KMS-11 (cell line): ENCODE measurements at regions not wholly inside any gene's neighbourhood (a gene's known extent, or its start where the extent isn't known, plus 50 kb on each side); places are given as distances from the start of the nearest gene placed in this dataset.
A peak's percentile ranks its signal among the peaks of the same experiment; 100 is the strongest.

Experiments
- H2AFZ ChIP-seq: fragments of 200-600 bp; sonication (generic); 2 replicates; pipeline ENCODE4 v1.6.1; 2016; ENCODE audit warnings: antibody characterized with exemption, mixed run types, low read depth
- H3K27ac ChIP-seq: fragments of 200-600 bp; sonication (generic); 2 replicates; pipeline ENCODE4 v1.6.1; 2016; ENCODE audit warnings: mild to moderate bottlenecking, mixed run types
- H3K27me3 ChIP-seq: fragments of 200-600 bp; sonication (generic); 2 replicates; pipeline ENCODE4 v1.6.1; 2017; ENCODE audit warnings: mild to moderate bottlenecking, low read depth, mixed run types, moderate library complexity; ENCODE audit not compliant: insufficient read depth
- H3K36me3 ChIP-seq: fragments of 200-600 bp; sonication (generic); 2 replicates; pipeline ENCODE4 v1.6.1; 2017; ENCODE audit warnings: mild to moderate bottlenecking, mixed run types; ENCODE audit not compliant: insufficient read depth
- H3K4me1 ChIP-seq: fragments of 200-600 bp; sonication (generic); 2 replicates; pipeline ENCODE4 v1.6.1; 2016; ENCODE audit warnings: mild to moderate bottlenecking, low read depth, mixed run types; ENCODE audit not compliant: poor library complexity, severe bottlenecking
- H3K4me2 ChIP-seq: fragments of 200-600 bp; sonication (generic); 2 replicates; pipeline ENCODE4 v1.7.0; 2016; ENCODE audit warnings: mild to moderate bottlenecking, mixed run types
- H3K4me3 ChIP-seq: fragments of 200-600 bp; sonication (generic); IDR thresholded peaks from 2 replicates; pipeline ENCODE4 v1.6.1; 2017; ENCODE audit warnings: low read depth, low read length, mixed read lengths; ENCODE audit not compliant: insufficient read depth
- H3K79me2 ChIP-seq: fragments of 200-600 bp; sonication (generic); 2 replicates; pipeline ENCODE4 v1.6.1; 2016; ENCODE audit warnings: low read depth, mixed run types; ENCODE audit not compliant: insufficient read depth
- H3K9ac ChIP-seq: fragments of 200-600 bp; sonication (generic); 2 replicates; pipeline ENCODE4 v1.6.1; 2016; ENCODE audit warnings: mild to moderate bottlenecking, mixed run types
- H4K20me1 ChIP-seq: fragments of 200-600 bp; sonication (generic); 2 replicates; pipeline ENCODE4 v1.6.1; 2016; ENCODE audit warnings: mild to moderate bottlenecking, mixed run types; ENCODE audit not compliant: insufficient read depth
- TF ChIP-seq, protein P1 (sequence below): fragments of 200-600 bp; sonication (generic); conservative IDR thresholded peaks from 2 replicates; pipeline ENCODE4 v1.6.1; 2017; ENCODE audit warnings: low read depth, mild to moderate bottlenecking, antibody characterized with exemption, low read length, moderate library complexity, mixed read lengths

DNA sequence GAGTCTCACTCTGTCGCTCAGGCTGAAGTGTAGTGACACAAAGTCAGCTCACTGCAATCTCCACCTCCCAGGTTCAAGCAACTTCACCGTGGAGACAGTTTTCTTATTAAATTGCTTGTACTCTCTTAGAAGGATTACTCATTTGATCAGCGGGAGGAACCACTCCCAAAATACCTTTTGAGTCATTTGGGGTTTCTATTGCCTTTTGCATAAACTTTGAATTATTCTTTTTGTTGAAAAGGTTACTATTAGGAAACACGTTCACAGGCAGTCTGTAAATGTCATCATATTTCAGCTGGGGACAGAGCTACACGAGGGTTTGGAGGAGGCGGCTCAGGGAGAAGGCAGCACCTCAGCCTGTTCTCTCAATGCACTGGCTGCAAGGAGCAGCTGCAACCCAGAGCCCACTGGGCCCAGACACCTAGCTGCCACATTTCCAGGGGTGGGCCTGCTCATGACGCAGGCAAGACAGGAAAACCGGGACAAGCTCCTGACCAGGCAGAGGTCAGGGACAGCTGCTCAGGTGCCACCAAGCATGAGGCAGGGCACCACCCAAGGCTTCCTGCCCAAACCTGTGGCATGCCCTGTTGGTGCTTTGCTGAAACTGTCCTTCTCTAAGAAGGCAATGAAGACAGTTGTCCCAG is 205.9 kb downstream of the BMP7 start:
- Histone ChIP-seq H2AFZ (no peak overlapping the region), H3K4me1 (no peaks in the 10 kb centered on the region), H3K4me2 (no peak overlapping the region), H3K4me3 (no peak overlapping the region), H3K27me3 (no peaks in the 10 kb centered on the region), H4K20me1 (no peaks in the 10 kb centered on the region), H3K27ac (no peak overlapping the region), H3K9ac (no peak overlapping the region), H3K79me2 (no peaks in the 10 kb centered on the region), H3K36me3 (no peaks in the 10 kb centered on the region)
- TF ChIP-seq, protein P1, sequence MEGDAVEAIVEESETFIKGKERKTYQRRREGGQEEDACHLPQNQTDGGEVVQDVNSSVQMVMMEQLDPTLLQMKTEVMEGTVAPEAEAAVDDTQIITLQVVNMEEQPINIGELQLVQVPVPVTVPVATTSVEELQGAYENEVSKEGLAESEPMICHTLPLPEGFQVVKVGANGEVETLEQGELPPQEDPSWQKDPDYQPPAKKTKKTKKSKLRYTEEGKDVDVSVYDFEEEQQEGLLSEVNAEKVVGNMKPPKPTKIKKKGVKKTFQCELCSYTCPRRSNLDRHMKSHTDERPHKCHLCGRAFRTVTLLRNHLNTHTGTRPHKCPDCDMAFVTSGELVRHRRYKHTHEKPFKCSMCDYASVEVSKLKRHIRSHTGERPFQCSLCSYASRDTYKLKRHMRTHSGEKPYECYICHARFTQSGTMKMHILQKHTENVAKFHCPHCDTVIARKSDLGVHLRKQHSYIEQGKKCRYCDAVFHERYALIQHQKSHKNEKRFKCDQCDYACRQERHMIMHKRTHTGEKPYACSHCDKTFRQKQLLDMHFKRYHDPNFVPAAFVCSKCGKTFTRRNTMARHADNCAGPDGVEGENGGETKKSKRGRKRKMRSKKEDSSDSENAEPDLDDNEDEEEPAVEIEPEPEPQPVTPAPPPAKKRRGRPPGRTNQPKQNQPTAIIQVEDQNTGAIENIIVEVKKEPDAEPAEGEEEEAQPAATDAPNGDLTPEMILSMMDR, result no peak

GRCh38 chr20:57061051-57061900 is 205.2 kb downstream of the BMP7 start:
- Histone ChIP-seq H2AFZ (no peak overlapping the region), H3K9ac (no peak overlapping the region), H3K4me3 (no peak overlapping the region), H3K27ac (no peak overlapping the region), H3K36me3 (no peaks in the 10 kb centered on the region), H3K27me3 (no peaks in the 10 kb centered on the region), H3K4me1 (no peaks in the 10 kb centered on the region), H4K20me1 (no peaks in the 10 kb centered on the region), H3K4me2 (no peak overlapping the region), H3K79me2 (no peaks in the 10 kb centered on the region)
- TF ChIP-seq, protein P1, result peak; percentile 45; the same call in 1 of the 2 replicates

GRCh38 chr20:57062241-57062640 is 204.2 kb downstream of the BMP7 start:
- TF ChIP-seq, protein P1, result no peak
- no peak overlapping the region for H2AFZ ChIP-seq

DNA sequence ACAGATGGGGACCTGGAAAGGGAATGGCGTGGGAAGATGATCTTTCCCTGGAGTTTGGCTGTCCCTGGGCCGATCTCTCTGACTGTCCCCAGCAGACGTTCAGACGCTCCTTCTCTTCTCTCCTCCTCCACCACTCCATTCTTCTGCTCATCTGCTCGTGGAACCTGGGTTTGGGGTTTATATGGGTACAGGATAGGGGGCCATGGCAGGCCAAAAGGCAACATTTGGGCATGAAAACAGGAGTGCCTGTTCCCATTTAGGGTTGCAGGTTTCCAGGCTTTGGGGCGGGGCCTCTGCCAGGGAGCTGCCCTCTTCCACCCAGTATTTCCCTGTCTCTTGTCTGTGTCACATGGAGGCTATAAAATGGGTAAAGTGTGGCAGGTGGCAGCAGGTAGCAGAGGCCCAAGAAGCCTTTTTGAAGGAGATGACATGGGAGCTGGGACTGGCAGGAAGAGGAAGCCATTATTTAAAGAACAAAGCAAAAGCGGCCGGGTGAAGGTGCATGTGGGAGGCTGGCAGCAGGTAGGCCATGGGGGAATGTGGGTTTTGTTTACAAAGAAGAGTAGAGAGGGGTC is 203.7 kb downstream of the BMP7 start:
- no peaks in the 10 kb centered on the region for H3K36me3 ChIP-seq
- TF ChIP-seq, protein P1, result no peak
- H3K9ac ChIP-seq, result no peak overlapping the region
- no peaks in the 10 kb centered on the region for H4K20me1 ChIP-seq
- H2AFZ ChIP-seq, result no peak overlapping the region
- H3K4me3 ChIP-seq, result no peak overlapping the region
- no peaks in the 10 kb centered on the region for H3K27me3 ChIP-seq
- no peak overlapping the region for H3K4me2 ChIP-seq
- no peaks in the 10 kb centered on the region for H3K79me2 ChIP-seq
- no peaks in the 10 kb centered on the region for H3K4me1 ChIP-seq
- no peak overlapping the region for H3K27ac ChIP-seq

More at GRCh38 chr20:57062241-57062640, 204.2 kb downstream of the BMP7 start:
- no peaks in the 10 kb centered on the region for H3K27me3 ChIP-seq
- H3K4me2 ChIP-seq, result no peak overlapping the region
- no peak overlapping the region for H3K9ac ChIP-seq
- H3K4me3 ChIP-seq, result no peak overlapping the region
- H4K20me1 ChIP-seq, result no peaks in the 10 kb centered on the region
- H3K4me1 ChIP-seq, result no peaks in the 10 kb centered on the region
- H3K27ac ChIP-seq, result no peak overlapping the region
- no peaks in the 10 kb centered on the region for H3K79me2 ChIP-seq
- no peaks in the 10 kb centered on the region for H3K36me3 ChIP-seq
